HG03097 (cell line): ENCODE measurements at regions not wholly inside any gene's neighbourhood (a gene's known extent, or its start where the extent isn't known, plus 50 kb on each side); places are given as distances from the start of the nearest gene placed in this dataset.

Experiments used
- ATAC-seq: cut with Tn5 transposase; IDR thresholded peaks from one replicate; pipeline ENCODE4 v1.9.1; 2021; ENCODE audit not compliant: unreplicated experiment, low FRiP score

- no peak for ATAC-seq
Measured at GRCh38 chr7:24466168-24466768, 107.0 kb upstream of the PALS2 start.

- ATAC-seq, result no peak
Measured at GRCh38 chr7:24469118-24469517, 104.1 kb upstream of the PALS2 start.

DNA sequence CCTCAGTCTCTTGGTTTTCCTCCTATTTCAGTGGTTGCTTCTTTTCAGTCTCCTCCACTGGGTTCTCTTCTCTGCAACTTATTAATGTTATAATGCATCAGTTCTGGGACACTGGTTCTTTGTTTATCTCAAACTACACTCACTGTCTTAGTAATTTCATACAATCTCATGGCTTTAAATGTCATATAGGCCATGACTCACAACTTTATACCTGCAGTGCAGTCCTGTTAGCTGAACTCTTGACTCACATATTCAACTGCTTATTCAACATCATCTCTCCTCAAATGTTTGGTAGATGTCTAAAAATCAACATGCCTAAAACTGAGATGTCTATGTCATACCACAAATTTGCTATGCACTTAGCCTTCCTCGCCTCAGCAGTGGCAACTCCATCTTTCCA lies 101.2 kb upstream of the PALS2 start:
- ATAC-seq, result no peak

GRCh38 chr7:24475166-24475961 lies 97.9 kb upstream of the PALS2 start:
- no peak for ATAC-seq

GRCh38 chr7:24476227-24476626 lies 97.0 kb upstream of the PALS2 start:
- no peak for ATAC-seq

GRCh38 chr7:24477398-24478136 lies 95.7 kb upstream of the PALS2 start:
- ATAC-seq, result no peak

DNA sequence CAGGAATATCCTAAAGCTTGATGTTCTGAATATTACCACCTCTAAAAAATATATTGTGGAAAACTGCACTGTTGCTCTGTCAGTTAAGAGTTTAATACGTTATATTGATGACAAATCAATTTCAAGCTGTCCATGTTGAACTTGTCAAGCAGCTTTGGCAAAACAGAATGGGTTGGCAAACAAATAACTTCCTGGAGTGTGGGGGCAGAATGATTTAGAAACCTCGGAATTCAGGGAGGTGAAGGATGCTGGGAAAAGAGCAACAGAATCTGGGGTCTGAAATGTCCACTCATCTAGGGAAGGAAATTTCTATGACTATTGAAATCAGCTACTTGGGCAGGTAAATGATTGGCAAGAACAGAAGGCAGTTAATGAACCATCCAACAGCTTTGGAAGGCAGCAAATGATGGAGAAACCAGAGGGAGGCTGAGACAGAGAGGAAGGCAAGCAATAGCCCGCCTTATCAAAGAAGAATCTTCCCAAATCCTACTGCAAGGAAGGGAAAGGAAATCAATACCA lies 95.1 kb upstream of the PALS2 start:
- no peak for ATAC-seq

DNA sequence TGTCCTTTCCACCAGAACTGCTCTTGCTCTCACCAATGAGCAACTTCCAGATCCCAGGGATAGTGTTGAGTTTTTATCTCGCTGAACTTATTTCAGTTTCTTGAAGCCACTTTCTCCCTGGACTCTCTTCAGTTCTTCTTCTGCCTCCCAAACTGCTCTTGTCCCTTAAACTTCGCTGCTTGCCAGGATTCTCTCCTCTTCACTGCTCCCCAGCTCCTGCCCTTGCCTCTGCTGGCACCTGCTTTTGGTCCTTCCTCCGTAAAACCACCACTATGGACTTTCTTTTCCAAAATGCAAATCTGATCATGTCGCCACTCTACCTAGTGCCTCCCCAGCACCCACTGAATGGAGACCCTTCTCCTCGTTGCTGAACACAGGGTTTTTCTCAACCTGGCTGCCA lies 92.8 kb upstream of the PALS2 start:
- ATAC-seq, result no peak

DNA sequence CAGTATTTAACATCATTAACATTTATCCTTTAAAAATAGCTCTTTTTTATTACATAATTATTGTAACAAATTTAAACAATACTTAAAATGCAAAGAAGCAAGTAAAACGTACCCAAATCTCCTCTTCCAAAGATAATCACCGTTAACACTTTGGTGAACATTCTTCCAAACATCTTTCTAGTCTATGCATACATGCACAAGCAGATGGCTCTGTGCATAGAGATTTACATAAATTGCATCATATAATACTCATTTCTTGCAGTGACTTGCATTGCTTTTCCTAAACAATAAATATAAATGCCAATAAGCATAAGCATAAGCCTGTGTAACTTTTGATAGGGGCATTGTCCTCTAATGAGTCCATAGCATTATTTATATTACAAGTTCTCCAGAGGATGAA lies 89.4 kb upstream of the PALS2 start:
- ATAC-seq, result no peak

GRCh38 chr7:24492576-24492975 lies 80.7 kb upstream of the PALS2 start:
- ATAC-seq, result no peak

DNA sequence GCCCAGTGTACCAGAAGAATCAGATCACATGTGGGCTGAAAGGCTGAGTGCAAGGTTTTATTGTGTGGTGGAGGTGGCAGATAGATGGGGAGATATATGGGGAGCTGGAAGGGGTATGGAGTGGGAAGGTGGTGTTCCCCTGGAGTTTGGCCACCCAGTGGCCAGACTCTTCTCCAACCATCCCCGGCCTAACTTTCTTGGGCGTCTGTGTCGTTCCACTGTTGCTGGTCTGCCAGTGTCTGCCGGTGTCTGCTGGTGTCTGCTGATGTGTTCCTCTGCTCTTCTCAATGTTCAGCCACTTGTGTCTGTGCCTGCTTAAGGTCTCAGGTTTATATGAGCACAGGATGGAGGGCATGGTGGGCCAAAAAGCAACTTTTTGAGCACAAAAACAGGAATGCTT lies 78.4 kb upstream of the PALS2 start:
- no peak for ATAC-seq

DNA sequence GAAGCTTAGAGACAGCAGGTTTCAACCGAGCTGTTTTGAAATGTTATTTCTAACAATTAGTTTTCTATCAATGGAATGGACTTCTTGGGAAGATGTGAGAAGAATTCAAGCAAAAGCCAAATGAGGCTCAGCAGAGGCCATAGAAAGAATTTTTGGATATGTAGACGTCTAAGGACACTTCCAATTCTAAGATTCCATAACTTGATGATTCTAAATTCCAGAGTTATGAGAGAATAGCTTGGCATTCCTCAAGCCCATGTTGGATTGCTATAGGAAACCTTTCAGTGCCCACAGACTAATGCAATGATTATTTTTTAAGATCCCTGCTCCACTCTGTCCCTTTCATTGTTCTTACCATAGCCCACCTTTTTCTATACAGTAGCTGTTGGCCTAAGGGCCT lies 77.2 kb upstream of the PALS2 start:
- ATAC-seq, result no peak

DNA sequence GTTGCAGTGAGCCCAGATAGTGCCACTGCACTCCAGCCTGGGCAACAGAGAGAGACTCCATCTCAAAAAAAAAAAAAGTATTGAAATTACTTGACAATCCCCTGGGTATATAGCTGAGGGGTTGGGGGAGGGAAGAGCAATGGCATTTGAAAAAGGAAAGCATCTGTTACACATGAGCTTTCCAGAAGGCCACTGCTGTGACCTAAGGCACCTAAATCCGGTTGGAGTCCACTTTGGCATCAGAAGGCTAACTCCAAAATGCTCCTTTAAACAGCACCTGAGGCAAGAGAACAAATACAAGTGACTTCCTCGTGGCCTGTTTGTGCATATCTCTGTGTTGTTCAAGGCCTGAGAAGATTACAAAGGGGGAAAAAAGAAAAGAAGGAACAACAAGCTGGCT lies 74.8 kb upstream of the PALS2 start:
- no peak for ATAC-seq

DNA sequence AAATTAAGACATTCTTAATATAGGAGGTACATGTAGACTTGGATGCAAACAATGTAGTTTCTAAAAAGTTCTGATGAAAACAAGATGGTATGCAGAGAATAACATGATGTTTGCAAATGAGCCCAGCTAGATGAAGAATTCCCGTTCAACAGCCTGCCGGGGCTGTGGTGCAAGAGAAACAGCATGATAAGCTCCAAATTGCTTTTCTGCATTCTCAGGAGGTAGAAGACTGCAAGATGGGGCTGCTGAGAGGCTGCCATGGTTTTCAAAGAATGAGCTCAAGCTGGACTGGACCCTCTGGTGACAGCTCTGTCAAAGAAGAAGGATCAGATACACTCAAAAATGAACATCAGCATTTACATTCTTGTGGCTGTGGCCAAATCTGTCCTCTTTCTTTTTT lies 73.4 kb upstream of the PALS2 start:
- no peak for ATAC-seq

DNA sequence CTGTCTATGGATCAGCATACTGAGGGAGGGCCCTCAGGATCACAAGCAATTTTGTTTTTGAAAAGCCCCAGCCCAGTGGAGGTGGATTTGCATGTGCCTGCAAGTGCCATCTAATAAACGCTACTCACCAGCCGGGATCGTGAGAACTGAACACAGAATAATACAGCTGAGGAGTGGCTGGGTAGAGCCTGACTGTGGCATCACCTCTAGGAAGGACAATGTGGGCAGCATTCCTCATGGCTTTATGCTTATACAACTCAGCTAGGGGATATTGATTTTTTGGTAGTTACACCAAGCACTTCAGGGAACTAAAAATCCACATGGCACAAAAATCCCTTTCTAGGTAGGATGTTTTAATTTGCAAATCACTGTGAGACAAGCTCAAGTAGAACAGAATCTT lies 72.7 kb upstream of the PALS2 start:
- no peak for ATAC-seq

- no peak for ATAC-seq
Measured at GRCh38 chr7:24501009-24501408, 72.2 kb upstream of the PALS2 start.

DNA sequence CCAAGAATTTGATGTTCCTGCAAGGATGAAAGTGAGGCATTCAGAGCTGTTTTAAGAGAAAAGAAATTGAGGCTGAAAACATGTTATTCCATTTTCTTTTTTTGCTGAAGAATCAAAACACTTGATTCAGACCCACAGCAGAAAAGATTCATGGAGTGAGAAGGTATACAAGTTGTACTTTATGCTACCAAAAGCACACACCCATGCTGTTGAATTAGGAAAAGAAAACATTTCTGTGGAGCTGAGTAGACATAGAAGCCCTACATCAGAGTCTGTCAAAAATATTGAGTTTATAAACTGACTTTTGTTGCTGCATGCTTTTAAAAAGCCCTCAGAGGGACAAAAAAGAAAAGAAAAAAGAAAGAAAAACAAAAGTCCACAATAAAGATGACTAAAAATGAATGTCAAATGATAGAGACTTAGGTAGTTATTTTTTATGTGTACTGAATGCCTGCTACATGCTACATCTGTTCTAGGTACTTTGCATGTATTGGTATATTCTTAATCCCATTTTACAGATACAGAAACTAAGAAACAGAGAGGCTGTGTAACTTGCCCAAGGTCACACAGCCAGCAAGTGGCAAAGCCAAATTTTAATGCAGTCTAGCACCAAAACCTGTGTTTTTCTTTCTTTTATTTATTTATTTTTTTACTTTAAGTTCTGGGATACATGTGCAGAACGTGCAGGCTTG lies 71.7 kb upstream of the PALS2 start:
- ATAC-seq, result no peak

- no peak for ATAC-seq
Measured at GRCh38 chr7:24502135-24502488, 71.1 kb upstream of the PALS2 start.

GRCh38 chr7:24503506-24503905 lies 69.7 kb upstream of the PALS2 start:
- no peak for ATAC-seq

DNA sequence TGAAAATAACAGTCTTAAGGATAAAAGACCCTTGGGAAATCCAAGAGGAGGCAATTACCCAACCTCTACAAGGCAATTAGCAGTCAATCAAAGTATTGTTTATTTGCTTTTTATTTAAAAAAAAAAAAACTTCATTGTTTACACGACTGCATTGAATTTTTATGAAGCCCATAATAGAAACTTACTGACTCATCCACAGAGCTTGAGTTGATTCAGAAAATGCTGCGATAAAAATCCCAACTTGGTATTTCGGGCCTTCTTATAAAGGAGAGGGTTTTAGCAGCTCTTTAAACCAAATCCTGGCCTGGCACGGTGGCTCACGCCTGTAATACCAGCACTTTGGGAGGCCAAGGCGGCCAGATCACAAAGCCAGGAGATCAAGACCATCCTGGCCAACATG lies 69.2 kb upstream of the PALS2 start:
- ATAC-seq, result no peak

DNA sequence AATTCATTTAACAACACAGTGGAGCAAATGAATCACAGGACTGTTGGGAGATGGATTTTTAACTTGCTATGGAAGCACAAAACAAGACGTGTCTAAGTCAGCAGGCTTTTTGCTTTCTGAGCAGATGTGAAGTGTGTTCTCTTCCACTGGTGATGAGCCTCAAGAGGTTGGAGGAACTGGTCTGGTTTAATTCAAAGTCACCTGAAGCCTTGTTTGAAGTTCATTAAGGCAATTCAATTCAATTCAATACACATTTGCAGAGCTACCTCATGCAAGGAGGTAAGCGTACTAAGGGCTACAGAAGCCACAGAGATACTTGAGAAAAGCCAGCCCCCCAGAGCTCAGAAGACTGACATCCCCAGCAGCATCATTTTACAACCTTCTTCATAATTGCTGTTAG lies 68.4 kb upstream of the PALS2 start:
- no peak for ATAC-seq
